ENCODE measurements at regions not wholly inside any gene's neighbourhood (a gene's known extent, or its start where the extent isn't known, plus 50 kb on each side); places are given as distances from the start of the nearest gene placed in this dataset.
"Not testable (repeated sequence)": the region's sequence is repeated elsewhere in the genome, so short reads cannot be mapped to it uniquely, and the experiment has no call there.

- no peaks in the 10 kb centered on the region for H3K27me3 Mint-ChIP-seq (ENCODE audit: low read depth)
- no peaks in the 10 kb centered on the region for H3K9me3 Mint-ChIP-seq
- no peak for DNase-seq (ENCODE audit: low spot score)
- no peaks in the 10 kb centered on the region for H3K36me3 Mint-ChIP-seq (ENCODE audit: low read depth)
- H3K4me1 Mint-ChIP-seq (ENCODE audit: low read depth): no peaks in the 10 kb centered on the region
- H3K27ac Mint-ChIP-seq: no peak overlapping the region
- H3K4me3 Mint-ChIP-seq: no peak overlapping the region
These were observed 314.3 kb downstream of the NUP35 start for GRCh38 chr2:183438541-183438940.

- Mint-ChIP-seq H3K4me3 (no peak overlapping the region), H3K36me3 (ENCODE audit: low read depth) (no peaks in the 10 kb centered on the region), H3K27ac (no peak overlapping the region), H3K4me1 (ENCODE audit: low read depth) (no peaks in the 10 kb centered on the region), H3K9me3 (peaks cover 7% of the 10 kb centered on the region), H3K27me3 (ENCODE audit: low read depth) (no peaks in the 10 kb centered on the region)
- no peak for DNase-seq (ENCODE audit: low spot score)
These were observed 330.8 kb downstream of the NUP35 start for GRCh38 chr2:183455056-183455455.

- Mint-ChIP-seq H3K36me3 (ENCODE audit: low read depth) (no peaks in the 10 kb centered on the region), H3K27me3 (ENCODE audit: low read depth) (no peaks in the 10 kb centered on the region), H3K9me3 (peaks cover 7% of the 10 kb centered on the region), H3K4me1 (ENCODE audit: low read depth) (no peaks in the 10 kb centered on the region), H3K4me3 (no peak overlapping the region), H3K27ac (no peak overlapping the region)
- DNase-seq (ENCODE audit: low spot score): no peak
These were observed 331.9 kb downstream of the NUP35 start for GRCh38 chr2:183456177-183456576.

- Mint-ChIP-seq H3K27ac (no peak overlapping the region), H3K9me3 (peaks cover 3% of the 10 kb centered on the region), H3K4me1 (ENCODE audit: low read depth) (no peaks in the 10 kb centered on the region), H3K36me3 (ENCODE audit: low read depth) (no peaks in the 10 kb centered on the region), H3K4me3 (no peak overlapping the region), H3K27me3 (ENCODE audit: low read depth) (no peaks in the 10 kb centered on the region)
- no peak for DNase-seq (ENCODE audit: low spot score)
These were observed 334.2 kb downstream of the NUP35 start for GRCh38 chr2:183458460-183458859.

- Mint-ChIP-seq H3K27ac (no peak overlapping the region), H3K27me3 (ENCODE audit: low read depth) (no peaks in the 10 kb centered on the region), H3K4me3 (no peak overlapping the region), H3K9me3 (no peaks in the 10 kb centered on the region), H3K36me3 (ENCODE audit: low read depth) (no peaks in the 10 kb centered on the region), H3K4me1 (ENCODE audit: low read depth) (no peaks in the 10 kb centered on the region)
- DNase-seq (ENCODE audit: low spot score): no peak
These were observed 335.2 kb downstream of the NUP35 start for GRCh38 chr2:183459466-183459865.

GRCh38 chr2:183463821-183464220 lies 339.6 kb downstream of the NUP35 start:
- Mint-ChIP-seq H3K4me1 (ENCODE audit: low read depth) (no peaks in the 10 kb centered on the region), H3K27ac (no peak overlapping the region), H3K9me3 (no peaks in the 10 kb centered on the region), H3K36me3 (ENCODE audit: low read depth) (no peaks in the 10 kb centered on the region), H3K27me3 (ENCODE audit: low read depth) (no peaks in the 10 kb centered on the region), H3K4me3 (no peak overlapping the region)
- DNase-seq (ENCODE audit: low spot score): no peak

- DNase-seq (ENCODE audit: low spot score): no peak
- no peaks in the 10 kb centered on the region for H3K36me3 Mint-ChIP-seq (ENCODE audit: low read depth)
- H3K9me3 Mint-ChIP-seq: peaks cover 8% of the 10 kb centered on the region
- no peaks in the 10 kb centered on the region for H3K4me1 Mint-ChIP-seq (ENCODE audit: low read depth)
- no peak overlapping the region for H3K4me3 Mint-ChIP-seq
- H3K27ac Mint-ChIP-seq: no peak overlapping the region
- H3K27me3 Mint-ChIP-seq (ENCODE audit: low read depth): no peaks in the 10 kb centered on the region
These were observed 340.8 kb downstream of the NUP35 start for GRCh38 chr2:183465048-183465447.

GRCh38 chr2:183474912-183475695 lies 350.9 kb downstream of the NUP35 start:
- no peak for DNase-seq (ENCODE audit: low spot score)
- Mint-ChIP-seq H3K36me3 (ENCODE audit: low read depth) (no peaks in the 10 kb centered on the region), H3K4me1 (ENCODE audit: low read depth) (no peaks in the 10 kb centered on the region), H3K4me3 (no peak overlapping the region), H3K27ac (no peak overlapping the region), H3K27me3 (ENCODE audit: low read depth) (no peaks in the 10 kb centered on the region), H3K9me3 (peaks cover 4% of the 10 kb centered on the region)

- Mint-ChIP-seq H3K4me3 (no peak overlapping the region), H3K9me3 (peaks cover 7% of the 10 kb centered on the region), H3K27me3 (ENCODE audit: low read depth) (no peaks in the 10 kb centered on the region), H3K4me1 (ENCODE audit: low read depth) (no peaks in the 10 kb centered on the region), H3K27ac (no peak overlapping the region), H3K36me3 (ENCODE audit: low read depth) (no peaks in the 10 kb centered on the region)
- DNase-seq (ENCODE audit: low spot score): no peak
These were observed 352.2 kb downstream of the NUP35 start for GRCh38 chr2:183476490-183476889.

- H3K36me3 Mint-ChIP-seq (ENCODE audit: low read depth): no peaks in the 10 kb centered on the region
- DNase-seq (ENCODE audit: low spot score): no peak
- peaks cover 7% of the 10 kb centered on the region for H3K9me3 Mint-ChIP-seq
- no peak overlapping the region for H3K27ac Mint-ChIP-seq
- H3K4me3 Mint-ChIP-seq: no peak overlapping the region
- no peaks in the 10 kb centered on the region for H3K27me3 Mint-ChIP-seq (ENCODE audit: low read depth)
- H3K4me1 Mint-ChIP-seq (ENCODE audit: low read depth): no peaks in the 10 kb centered on the region
These were observed 353.1 kb downstream of the NUP35 start for GRCh38 chr2:183477296-183477695.

GRCh38 chr2:183478941-183479595 lies 354.8 kb downstream of the NUP35 start:
- not testable (repeated sequence) for DNase-seq (ENCODE audit: low spot score); H3K4me1 Mint-ChIP-seq (ENCODE audit: low read depth); H3K36me3 Mint-ChIP-seq (ENCODE audit: low read depth); H3K9me3 Mint-ChIP-seq; H3K27me3 Mint-ChIP-seq (ENCODE audit: low read depth); H3K27ac Mint-ChIP-seq; H3K4me3 Mint-ChIP-seq

- Mint-ChIP-seq H3K4me1 (ENCODE audit: low read depth) (no peaks in the 10 kb centered on the region), H3K36me3 (ENCODE audit: low read depth) (no peaks in the 10 kb centered on the region), H3K4me3 (no peak overlapping the region), H3K27me3 (ENCODE audit: low read depth) (no peaks in the 10 kb centered on the region), H3K27ac (no peak overlapping the region), H3K9me3 (no peaks in the 10 kb centered on the region)
- DNase-seq (ENCODE audit: low spot score): no peak
These were observed 363.1 kb downstream of the NUP35 start for GRCh38 chr2:183487326-183487725.

- Mint-ChIP-seq H3K4me1 (ENCODE audit: low read depth) (no peaks in the 10 kb centered on the region), H3K36me3 (ENCODE audit: low read depth) (no peaks in the 10 kb centered on the region), H3K27ac (no peak overlapping the region), H3K9me3 (no peaks in the 10 kb centered on the region), H3K4me3 (no peak overlapping the region), H3K27me3 (ENCODE audit: low read depth) (no peaks in the 10 kb centered on the region)
- no peak for DNase-seq (ENCODE audit: low spot score)
These were observed 364.2 kb downstream of the NUP35 start for GRCh38 chr2:183488421-183488820.

GRCh38 chr2:183490489-183490888 lies 366.2 kb downstream of the NUP35 start:
- Mint-ChIP-seq H3K4me1 (ENCODE audit: low read depth) (no peaks in the 10 kb centered on the region), H3K4me3 (no peak overlapping the region), H3K9me3 (no peaks in the 10 kb centered on the region), H3K36me3 (ENCODE audit: low read depth) (no peaks in the 10 kb centered on the region), H3K27ac (no peak overlapping the region), H3K27me3 (ENCODE audit: low read depth) (no peaks in the 10 kb centered on the region)
- DNase-seq (ENCODE audit: low spot score): no peak

GRCh38 chr2:183490914-183491313 lies 366.7 kb downstream of the NUP35 start:
- Mint-ChIP-seq H3K27ac (no peak overlapping the region), H3K27me3 (ENCODE audit: low read depth) (no peaks in the 10 kb centered on the region), H3K4me3 (no peak overlapping the region)

More at GRCh38 chr2:183490914-183491313, 366.7 kb downstream of the NUP35 start:
- Mint-ChIP-seq H3K9me3 (no peaks in the 10 kb centered on the region), H3K36me3 (ENCODE audit: low read depth) (no peaks in the 10 kb centered on the region), H3K4me1 (ENCODE audit: low read depth) (no peaks in the 10 kb centered on the region)
- DNase-seq (ENCODE audit: low spot score): no peak
